Keratinocyte (primary cell): ENCODE measurements at regions not wholly inside any gene's neighbourhood (a gene's known extent, or its start where the extent isn't known, plus 50 kb on each side); places are given as distances from the start of the nearest gene placed in this dataset.

Experiments
- CTCF ChIP-seq, 3 experiments: IDR thresholded peaks in 1 of 3; conservative IDR thresholded peaks in 1 of 3; optimal IDR thresholded peaks in 1 of 3; 2 replicates in 2 of 3; 3 replicates in 1 of 3; pipeline versions ENCODE3 to v1.5.1; 2011; ENCODE audit warnings: low read length in 3 of 3, mild to moderate bottlenecking in 3 of 3, moderate library complexity in 2 of 3, control low read depth in 1 of 3, inconsistent platforms in 1 of 3; ENCODE audit not compliant: insufficient read depth in 2 of 3; ENCODE audit errors: extremely low read depth in 1 of 3
- EZH2 ChIP-seq: IDR thresholded peaks from one replicate; pipeline ENCODE4 v1.6.1; 2012; ENCODE audit warnings: inconsistent platforms, mild to moderate bottlenecking, low read length, moderate library complexity

- TF ChIP-seq CTCF (optimal IDR thresholded peaks at IDR 0.05 in 1 of 3, IDR thresholded peaks at IDR 0.05 in 1 of 3, conservative IDR thresholded peaks at IDR 0.05 in 1 of 3; ENCODE audit: extremely low read depth in 1 of 3, insufficient read depth in 2 of 3, low read length in 3 of 3) (no peak), EZH2 (no peak)
These were observed 614.0 kb upstream of the CDH5 start for GRCh38 chr16:65752522-65752844.
